22Rv1 (cell line): ENCODE measurements at regions not wholly inside any gene's neighbourhood (a gene's known extent, or its start where the extent isn't known, plus 50 kb on each side); places are given as distances from the start of the nearest gene placed in this dataset.

Experiments used
- ZFX ChIP-seq: fragments of 450-650 bp; IDR thresholded peaks from 2 replicates; pipeline ENCODE4 v1.6.1; 2017; ENCODE audit warnings: antibody characterized with exemption, borderline replicate concordance
- TF ChIP-seq, protein P1 (sequence below): fragments of 450-650 bp; IDR thresholded peaks from 2 replicates; pipeline ENCODE4 v1.5.1; 2017; ENCODE audit warnings: mild to moderate bottlenecking

DNA sequence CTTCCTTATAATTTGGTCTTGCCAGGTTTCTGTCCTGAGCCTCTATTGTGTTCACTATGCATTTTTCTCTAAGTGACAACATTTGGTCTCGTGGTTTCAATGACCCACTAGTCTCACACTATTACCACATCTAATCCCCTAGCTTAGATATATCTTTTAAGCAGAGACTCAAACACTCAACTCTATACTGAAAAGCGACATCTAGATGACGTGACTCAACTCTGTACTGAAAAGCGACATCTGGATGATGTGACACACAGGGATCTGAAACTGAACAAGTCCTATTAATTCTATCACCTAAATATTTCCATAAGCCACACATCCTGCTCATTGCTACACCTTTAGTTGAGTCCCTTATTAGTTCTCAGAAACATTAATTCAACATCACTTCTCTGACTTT lies 141.7 kb upstream of the MBNL1 start:
- TF ChIP-seq, protein P1, sequence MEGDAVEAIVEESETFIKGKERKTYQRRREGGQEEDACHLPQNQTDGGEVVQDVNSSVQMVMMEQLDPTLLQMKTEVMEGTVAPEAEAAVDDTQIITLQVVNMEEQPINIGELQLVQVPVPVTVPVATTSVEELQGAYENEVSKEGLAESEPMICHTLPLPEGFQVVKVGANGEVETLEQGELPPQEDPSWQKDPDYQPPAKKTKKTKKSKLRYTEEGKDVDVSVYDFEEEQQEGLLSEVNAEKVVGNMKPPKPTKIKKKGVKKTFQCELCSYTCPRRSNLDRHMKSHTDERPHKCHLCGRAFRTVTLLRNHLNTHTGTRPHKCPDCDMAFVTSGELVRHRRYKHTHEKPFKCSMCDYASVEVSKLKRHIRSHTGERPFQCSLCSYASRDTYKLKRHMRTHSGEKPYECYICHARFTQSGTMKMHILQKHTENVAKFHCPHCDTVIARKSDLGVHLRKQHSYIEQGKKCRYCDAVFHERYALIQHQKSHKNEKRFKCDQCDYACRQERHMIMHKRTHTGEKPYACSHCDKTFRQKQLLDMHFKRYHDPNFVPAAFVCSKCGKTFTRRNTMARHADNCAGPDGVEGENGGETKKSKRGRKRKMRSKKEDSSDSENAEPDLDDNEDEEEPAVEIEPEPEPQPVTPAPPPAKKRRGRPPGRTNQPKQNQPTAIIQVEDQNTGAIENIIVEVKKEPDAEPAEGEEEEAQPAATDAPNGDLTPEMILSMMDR, result no peak
- no peak for TF ChIP-seq ZFX
